Muscle of back (tissue), 3 donors: ENCODE measurements at regions not wholly inside any gene's neighbourhood (a gene's known extent, or its start where the extent isn't known, plus 50 kb on each side); places are given as distances from the start of the nearest gene placed in this dataset.
"Not testable (repeated sequence)": the region's sequence is repeated elsewhere in the genome, so short reads cannot be mapped to it uniquely, and the experiment has no call there.

ENCODE experiments used
- DNase-seq, 3 donors: peaks; one replicate each; pipeline versions ENCODE4 v3.0.0 to v3.0.0-alpha.2; 2013

DNA sequence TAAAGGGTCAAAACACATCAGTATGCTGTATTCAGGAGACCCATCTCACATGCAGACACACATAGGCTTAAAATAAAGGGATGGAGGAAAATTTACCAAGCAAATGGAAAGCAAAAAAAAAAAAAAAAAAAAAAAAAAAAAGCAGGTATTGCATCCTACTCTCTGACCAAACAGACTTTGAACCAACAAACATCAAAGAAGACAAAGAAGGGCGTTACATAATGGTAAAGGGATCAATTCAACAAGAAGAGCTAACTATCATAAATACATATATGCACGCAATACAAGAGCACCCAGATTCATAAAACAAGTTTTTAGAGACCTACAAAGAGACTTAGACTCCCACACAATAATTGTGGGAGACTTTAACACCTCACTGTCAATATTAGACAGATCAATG, 253.7 kb upstream of the ACO1 start:
- not testable (repeated sequence) for DNase-seq

DNA sequence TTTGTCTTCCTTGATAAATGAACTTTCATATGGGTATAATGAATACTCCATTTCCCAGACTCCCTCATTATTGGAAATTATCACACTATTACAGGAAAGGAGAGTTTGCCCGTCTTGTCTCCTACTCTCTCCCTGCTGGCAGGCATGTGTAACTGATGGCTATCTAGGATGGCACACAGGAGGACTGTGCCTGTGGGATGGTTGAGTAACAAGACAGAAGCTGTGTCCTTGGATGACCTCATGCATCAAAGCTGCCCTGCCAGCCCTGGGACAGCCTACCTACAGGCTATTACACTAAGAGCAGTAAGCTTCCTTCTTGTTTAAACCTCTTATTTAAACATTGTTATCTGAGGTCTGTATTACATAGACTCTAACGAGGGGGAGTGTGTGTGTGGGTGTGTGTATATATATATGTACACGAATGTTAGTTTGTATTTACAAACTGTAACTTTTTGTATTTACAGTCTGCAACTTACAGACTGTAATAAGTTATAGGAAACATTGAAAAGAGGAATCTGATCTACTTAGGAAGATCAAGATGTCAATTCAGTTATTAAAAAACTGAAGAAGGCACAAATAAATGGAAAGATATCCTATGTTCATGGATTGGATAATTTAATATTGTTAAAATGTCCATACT, 247.6 kb upstream of the ACO1 start:
- DNase-seq = no peak

DNA sequence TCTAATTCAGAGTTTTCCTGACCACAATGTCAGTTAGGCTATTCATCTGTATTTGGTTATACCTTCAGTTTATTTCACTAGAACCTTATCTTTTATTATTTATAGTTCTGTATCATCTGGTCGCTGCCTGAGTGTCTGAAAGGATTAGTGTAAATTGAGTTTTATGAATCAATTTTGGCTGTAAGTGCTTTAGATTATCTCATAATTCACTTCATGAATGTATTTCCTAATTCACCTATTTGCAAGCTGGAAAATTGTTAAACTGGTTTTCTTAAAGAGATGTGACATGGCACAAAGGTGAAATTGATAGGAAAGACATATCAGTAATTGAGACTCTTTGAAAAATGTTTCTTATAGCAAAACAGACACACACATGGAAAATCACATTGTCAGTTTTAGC, 242.4 kb upstream of the ACO1 start:
- DNase-seq = no peak

DNA sequence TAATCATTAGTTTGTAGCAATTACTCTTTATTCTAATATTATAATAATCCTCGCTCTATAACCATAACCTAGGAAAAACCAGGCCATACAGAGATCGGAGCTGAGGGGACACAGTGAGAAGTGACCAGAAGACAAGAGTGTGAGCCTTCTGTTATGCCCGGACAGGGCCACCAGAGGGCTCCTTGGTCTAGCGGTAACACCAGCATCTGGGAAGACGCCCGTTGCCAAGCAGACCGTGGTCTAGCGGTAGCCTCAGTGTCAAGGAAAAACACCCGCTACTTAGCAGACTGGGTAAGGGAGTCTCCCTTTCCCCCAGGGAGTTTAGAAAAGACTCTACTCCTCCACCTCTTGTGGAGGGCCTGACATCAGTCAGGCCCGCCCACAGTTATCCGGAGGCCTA, 235.9 kb upstream of the ACO1 start:
- not testable (repeated sequence) for DNase-seq

DNA sequence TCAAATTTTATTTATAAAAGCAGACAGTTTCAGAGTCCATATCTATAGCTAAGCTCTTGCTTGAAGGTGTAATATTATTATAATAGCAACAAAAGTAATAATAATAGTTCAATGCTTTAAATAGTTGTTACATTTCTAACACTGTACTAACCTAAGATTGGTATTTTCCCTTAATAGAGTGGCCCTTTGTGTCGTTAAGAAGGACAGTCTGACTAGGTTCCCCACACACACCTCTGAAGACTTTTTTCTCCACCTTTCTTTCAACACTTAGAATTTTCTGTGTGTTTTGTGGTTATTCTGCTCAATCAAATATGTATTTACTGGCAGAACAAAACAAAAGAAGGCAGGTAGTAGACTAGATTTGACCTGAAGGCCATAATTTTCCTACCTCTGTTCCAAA, 223.2 kb upstream of the ACO1 start:
- no peak for DNase-seq

DNA sequence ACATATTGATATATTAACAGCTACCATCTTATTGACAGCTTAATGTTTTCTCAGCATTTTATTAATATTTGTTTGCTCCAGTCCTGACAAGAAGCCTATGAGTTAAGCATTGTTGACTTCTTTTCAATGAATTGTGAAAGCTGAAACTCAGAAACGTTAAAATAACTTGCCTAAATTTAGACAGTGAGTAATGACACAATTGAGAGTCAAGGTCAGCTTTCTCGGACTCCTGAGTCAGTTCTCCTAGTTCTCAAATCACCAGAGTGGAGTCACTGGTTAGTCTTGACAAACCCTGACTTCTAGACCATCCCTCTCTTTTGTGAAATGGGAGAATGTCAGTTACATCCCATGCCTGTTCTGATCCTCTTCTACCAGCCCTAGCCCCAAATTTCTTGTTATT, 222.7 kb upstream of the ACO1 start:
- no peak for DNase-seq

DNA sequence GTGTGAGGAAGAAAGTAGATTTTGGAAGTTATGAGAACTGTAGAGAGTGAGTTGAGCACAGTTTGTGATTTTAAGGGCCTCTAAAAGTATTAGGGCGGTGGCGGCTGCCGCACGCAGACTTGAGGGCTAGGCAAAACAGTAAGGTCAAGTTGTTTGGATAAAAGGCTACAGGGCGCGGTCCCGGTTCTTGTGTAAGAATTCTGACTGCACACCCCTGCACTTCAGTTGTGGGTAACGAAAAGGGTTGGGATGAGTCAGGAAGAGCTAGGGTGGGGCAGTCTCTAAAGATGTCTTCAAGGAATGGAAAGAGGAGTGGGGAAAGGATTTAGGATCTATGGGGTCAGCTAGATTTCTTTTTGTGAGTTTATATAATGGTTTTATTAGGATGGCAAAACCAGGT, 218.1 kb upstream of the ACO1 start:
- DNase-seq = not testable (repeated sequence)

DNA sequence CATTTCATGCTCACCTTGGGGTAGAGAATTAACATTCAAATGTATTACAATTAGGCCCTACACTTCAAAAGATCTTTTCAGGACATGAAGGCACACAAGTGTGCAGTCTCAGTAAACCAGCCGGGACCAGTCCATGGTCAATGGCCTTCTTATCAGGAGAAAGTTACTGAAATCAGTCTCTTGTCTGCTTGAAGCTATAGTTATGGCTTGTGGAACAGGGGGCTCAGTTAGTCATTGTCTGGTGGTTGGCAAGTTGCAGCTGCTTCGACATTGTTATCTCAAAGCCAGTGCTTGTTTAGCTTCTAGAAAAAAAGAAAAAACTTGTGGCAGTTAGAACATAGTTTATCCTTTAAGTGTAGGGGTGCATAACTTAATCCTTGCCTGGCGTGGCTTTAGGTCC, 213.1 kb upstream of the ACO1 start:
- DNase-seq = no peak

DNA sequence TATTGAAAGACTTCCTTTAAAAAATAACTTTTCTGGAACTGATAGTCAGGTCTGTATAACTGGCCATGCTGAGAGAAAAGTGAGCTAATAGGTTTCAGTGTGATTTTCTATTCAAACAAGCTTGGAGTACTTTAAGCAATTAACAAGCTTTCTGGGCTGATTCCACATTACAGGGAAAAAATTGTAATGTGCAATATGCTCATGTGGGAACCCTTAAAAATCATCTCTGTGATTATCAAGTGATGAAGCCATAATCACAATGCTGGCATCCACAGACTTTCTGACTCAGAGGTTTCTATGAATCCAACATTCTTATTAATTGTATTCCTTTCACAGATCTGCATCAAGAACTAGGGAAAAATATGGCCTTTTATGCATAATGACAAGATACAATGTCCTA, 212.2 kb upstream of the ACO1 start:
- peak in 2 of 3 donors; percentile 11 to 17 for DNase-seq

DNA sequence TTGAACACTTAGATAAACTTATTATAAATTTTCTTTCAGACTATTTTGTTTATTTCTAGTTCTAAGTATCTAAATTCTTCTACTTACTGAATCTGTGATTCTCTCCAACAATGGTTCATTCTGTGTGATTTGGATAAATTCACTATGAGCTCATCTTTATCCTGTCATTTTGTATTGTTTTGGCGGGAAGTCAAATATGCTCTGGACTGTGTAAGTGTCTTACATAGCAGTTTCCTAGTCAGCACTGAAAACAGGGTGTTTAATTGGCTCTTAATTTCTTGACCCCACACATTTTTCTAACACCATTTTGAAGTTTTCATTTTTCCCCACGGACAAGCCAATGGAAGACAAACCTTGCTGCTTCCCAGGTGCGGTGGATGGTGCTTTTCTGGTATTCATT, 207.0 kb upstream of the ACO1 start:
- peak; percentile 14 to 67 (median 51) for DNase-seq

DNA sequence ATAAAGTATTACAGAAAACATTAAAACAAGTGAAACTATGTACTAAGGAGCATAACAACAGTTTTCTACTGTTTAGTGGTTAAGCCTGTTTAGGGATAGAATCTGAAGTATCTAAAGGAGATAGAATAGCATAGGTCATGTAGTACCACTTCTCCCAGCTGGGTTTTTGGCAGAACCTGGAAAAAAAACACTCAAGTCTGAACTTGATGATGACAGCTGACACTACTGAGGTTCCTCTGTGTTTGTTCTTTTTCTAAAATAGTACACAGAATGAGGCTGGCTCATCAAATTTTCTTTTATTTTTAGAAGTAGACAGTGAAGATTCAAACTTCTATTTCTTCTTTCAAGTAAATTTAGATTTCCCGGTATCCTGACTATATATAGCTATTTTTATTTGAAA, 203.8 kb upstream of the ACO1 start:
- no peak for DNase-seq

DNA sequence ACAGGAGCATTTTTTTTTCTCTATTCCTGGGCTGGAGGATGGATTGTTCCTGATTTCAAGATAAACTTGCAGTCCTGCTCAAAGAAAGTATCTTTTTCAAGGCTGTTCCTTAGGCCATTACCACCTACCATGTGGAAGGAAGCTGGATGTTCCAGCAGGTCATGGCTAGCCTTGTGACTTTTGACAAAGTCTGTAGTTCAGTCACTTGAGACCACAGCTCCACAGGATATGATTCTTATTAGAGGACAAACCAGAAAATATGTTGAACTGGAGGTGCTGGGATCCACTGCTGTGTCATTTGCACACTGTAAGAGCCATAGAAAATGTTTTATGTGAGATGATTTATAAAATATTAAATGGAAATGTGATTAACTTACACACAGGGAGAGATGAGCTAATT, 184.2 kb upstream of the ACO1 start:
- DNase-seq = no peak

DNA sequence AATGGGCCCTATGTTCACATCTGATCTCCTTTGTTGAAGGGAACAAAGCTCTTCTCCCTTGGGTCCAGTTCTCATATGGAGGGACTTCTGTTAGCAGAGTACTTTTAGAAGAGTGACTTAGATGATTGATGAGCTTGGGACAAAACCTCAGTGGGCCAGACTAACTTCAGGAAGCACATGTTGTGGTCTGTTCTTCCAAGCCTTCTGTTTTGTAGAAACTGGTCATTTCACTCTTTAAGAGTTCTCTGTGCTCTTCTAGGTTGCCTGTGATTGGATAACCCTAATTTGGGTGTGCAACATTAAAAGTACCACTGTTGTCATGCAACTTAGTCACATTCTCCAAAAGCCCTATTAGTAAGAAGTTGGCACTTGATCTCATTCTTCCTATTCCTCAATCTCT, 183.5 kb upstream of the ACO1 start:
- DNase-seq = no peak

DNA sequence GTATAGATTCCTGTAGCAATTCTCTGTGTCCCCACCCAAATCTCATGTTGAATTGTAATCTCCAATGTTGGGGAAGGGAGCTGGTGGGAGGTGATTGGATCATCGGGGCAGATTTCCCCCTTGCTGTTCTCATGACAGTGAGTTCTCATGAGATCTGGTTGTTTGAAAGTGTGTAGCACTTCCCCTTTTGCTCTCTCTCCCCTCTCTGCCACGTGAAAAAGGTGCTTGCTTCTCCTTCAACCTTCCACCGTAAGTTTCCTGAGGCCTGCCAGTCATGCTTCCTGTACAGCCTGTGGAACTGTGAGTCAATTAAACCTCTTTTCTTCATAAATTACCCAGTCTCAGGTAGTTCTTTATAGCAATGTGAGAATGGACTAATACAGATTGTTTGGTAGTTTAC, 175.3 kb upstream of the ACO1 start:
- not testable (repeated sequence) for DNase-seq

DNA sequence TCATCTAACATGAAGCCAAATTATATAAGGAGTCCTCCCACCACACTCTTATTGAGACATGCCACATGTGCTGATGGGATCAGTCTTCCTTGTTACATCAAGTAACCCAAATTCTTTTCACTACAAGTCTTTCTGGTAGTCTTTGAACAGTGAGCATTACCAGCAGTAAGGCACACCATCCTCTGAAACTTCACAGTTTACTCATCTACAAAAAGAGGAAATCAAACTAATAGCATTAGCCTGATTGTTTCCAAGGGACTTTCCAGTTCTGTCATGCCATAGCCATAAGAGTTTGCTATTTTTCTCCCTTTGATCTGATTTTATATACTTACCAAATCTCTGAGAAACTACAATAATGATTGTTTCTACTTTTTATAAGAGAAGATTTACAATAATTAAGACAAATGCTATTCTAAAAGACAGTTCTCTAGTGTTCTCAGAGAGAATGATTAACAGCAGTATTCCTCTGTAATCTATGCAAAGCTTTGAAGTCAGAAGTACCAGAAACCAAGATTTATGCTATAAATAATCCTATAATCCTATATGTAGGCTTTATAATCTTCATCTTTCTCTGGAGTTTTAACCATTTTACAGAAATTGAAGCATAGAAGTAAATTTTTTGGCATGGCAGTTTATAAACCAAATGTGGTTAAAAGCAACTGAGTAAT, 166.2 kb upstream of the ACO1 start:
- no peak for DNase-seq

DNA sequence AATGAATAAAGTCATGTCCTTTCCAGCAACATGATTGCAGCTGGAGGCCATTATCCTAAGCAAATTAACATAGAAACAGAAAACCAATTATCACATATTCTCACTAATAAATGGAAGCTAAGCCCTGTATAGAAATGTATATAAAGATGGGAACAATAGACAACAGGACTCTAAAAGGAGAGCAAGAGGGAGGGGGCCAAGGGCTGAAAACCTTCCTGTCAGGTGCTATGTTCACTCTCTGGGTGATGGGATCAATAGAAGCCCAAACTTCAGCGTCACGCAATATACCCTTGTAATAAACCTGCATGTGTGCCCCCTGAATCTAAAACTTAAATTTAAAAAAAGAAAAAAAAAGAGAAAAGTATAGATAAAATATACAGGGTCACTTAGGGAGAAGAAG, 163.7 kb upstream of the ACO1 start:
- no peak for DNase-seq

DNA sequence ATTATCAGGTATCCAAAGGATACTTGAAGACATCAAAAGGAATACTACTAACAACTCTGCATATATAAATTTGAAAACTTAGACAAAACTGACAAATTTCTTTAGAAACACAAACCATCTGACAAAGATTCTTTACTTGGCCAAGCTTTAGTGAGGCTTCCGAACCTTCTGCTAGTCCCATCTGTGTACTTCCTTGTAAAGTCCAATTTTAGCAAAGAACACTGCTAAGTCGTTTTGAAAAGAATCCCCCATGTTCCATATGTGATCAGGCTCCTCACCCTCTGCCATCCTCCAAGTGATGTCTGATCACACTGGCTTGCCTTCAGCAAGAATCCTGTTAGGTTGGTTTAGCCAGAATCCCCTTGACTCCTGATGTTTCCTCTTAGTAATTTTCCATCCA, 150.0 kb upstream of the ACO1 start:
- no peak for DNase-seq

DNA sequence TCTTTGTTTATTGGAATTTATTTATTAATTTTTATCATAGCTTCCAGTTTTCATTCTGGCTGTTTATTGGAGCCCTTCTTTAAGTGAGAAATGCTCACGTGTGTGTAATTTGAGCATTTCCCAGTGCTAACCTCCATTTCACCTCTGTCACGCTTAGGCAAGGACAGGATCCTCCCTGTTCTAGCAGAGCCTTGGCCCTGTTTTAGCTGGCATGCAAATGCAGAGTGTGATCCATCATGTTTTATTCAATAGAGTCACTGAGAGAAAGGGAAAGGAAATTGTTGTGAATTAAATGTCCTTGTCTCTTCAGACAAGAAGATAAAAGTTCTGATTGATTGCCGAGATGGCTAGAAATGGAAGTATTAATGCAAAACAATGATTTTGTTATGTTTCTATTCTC, 137.3 kb upstream of the ACO1 start:
- peak in 1 of 3 donors; percentile 8 for DNase-seq

DNA sequence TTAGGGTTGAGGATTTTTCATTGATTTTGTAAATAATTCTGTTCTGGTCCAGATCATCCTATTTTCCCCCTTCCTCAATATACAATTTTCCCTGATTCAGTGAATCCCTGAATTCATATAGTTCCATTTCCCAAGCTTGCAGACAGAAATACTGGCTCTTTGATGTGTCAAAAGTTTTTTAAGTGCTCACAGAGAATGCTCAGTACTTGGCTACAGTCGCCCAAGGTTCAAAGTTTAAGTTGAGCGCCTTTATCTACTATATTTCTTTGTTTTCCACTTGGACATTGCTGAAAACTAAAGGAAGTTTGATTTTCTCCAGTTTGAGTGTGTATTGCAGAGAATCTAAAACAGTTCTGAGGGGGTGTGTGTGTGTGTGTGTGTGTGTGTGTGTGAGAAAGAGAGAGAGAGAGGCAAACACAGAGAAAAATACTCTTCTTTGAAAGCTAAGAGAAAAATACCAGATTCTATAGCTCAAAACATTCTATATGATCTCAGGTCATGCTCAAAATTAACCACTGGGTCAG, 136.2 kb upstream of the ACO1 start:
- no peak for DNase-seq

DNA sequence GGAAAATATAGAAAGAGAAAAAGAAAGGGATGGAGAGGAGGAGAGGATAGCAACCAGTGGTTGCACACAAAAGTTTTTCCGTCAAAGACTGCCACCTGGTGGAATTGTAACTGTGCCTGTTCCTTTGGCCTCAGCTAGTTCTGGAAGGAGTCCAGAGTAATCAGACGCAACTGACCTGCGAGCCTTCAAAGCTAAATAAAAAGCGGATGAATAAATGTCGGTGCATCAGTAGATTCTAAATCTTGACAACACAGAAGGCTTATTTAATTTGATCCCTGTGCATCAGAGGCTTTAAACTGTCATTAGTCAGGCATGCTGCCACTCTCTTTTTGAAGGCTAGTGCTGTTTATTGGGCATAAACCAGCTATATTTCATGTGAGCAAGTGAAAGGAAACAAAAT, 132.9 kb upstream of the ACO1 start:
- peak; percentile 47 to 82 (median 75) for DNase-seq

DNA sequence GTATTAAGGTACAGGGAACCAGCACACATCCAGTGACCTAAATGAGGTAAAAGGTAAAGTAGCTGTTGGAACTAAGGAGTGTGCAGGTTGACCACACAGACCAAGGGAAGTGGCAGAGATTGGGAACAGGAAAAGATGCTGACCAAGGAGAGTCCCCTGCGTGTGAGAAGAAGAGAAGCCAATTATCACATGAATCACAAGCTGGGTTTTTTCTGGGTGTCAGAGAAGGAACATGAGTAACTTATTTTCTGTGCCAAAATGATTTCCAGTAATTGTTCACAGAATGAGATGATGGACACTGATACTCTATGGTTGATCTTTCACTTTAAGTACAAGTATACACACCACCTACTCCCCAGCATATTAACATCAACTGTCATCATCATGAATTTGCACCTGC, 130.7 kb upstream of the ACO1 start:
- DNase-seq = no peak

DNA sequence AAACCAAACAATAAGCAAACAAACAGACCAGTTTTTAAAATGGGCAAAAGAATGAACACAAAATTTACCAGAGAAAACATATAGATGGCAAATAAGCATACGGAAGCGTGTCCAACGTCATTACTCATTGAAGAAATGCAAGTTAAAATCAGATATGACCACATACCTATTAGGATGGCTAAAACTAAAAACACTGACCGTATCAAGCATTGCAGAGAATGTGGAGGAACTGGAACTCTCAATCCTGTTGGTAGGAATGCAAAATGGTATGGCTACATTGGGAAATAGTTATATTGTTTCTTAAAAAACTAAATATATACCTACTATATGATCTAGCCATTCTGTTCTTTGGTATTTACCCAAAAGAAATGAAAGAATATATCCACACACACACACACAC, 129.4 kb upstream of the ACO1 start:
- no peak for DNase-seq

DNA sequence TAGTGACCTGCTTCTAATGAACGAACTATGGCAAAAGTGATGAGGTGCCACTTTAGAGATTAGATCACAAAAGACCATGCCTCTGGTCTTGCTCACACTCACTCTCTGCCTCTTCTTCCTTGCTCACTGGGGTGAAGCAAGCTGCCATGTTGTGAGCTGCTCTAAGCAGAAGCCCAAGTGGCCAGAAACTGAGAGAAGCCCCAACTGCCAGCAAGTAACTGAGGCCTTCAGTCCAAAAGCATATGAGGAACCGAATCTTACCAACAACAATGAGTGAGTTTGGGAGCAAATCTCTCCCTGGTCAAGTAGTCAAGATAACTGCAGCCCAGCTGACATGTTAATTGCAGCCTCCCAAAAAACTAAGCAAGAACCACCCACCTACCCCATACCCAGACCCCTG, 126.0 kb upstream of the ACO1 start:
- no peak for DNase-seq
